ENCODE measurements at regions not wholly inside any gene's neighbourhood (a gene's known extent, or its start where the extent isn't known, plus 50 kb on each side); places are given as distances from the start of the nearest gene placed in this dataset.

- DNase-seq (ENCODE audit: low read depth in 3 of 3, low spot score in 1 of 3) = no peak
Measured at GRCh38 chr14:58812050-58812910, 174.5 kb downstream of the DACT1 start.

DNA sequence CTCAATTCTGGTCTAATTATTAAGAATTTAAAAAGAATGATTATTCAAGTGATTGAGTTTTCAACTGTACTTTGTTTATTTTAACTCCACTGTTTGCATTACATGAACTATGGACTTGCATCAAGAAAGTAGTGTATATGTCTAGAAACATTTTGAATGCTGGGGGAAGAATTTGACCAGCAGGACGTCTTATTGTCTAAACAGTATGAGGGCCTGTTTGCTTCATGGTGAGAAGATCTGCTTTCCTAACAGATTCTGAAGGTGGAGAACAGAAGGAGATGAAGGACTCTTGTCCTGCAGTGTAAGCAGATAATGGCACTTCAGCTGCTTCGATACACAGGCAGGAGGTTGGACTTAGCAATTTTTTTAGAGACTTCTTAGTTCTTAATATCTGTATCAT lies 176.0 kb downstream of the DACT1 start:
- no peak for DNase-seq (ENCODE audit: low read depth in 3 of 3, low spot score in 1 of 3)

GRCh38 chr14:58814466-58814865 lies 176.7 kb downstream of the DACT1 start:
- no peak for DNase-seq (ENCODE audit: low read depth in 3 of 3, low spot score in 1 of 3)

DNA sequence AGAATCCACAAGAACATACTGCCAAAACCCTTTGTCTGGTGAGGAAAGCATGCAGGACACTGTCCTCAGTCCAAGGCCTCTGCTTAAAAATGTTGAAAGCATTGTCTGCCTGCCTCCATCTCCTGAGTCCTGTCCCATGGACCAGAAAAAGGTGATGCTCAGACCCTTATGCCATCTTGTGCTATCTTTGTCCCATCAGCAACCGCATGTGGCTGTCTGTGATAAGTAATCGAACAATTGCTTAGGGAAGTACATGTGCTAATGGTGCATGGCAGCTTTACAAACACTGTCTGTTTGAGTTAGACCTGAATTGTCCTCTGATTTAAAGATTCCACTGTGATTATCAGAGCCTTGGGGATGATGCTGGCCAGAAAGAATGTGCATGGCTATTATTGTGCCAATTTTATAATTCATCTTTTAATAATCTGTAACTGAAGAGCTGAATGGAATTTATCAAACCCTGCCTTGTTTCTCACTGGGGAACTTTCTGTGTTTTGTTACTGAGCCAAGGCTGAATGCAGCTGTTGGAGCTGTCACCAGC lies 177.5 kb downstream of the DACT1 start:
- DNase-seq (ENCODE audit: low read depth in 3 of 3, low spot score in 1 of 3) = no peak

GRCh38 chr14:58815794-58816193 lies 178.0 kb downstream of the DACT1 start:
- no peak for DNase-seq (ENCODE audit: low read depth in 3 of 3, low spot score in 1 of 3)

DNA sequence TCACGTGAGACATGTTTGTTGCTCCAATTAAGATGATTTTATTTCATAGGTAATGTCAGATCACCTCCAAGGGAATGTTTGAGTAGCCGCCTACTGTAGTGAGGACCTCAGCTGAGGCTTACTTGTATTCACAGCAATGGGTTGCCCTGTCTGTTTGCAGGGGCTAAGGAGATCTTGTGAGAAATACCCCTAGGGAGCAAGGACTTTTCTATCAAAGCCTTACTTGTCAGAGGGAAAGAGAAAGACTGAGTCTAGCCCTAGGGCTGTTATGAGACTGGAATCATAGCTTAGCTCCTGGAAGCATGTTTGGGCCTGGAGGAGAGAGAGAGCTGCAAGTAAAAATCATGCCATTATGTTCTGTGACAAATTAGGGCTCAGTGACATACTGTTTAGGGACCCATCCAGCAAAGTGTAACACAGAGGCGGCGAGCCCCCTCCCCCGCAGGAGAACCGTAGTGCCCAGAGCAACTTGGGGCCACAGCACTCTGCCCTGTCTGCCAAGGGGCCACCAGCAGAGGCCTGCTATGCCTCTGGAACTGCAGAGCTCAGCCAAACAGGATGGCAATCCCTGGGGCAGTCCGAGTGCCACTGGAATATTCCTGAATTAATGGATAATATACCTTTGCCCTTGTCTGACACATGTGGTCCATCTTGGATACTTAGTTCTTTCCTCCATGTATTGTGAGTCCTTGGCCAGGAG lies 178.8 kb downstream of the DACT1 start:
- no peak for DNase-seq (ENCODE audit: low read depth in 3 of 3, low spot score in 1 of 3)

GRCh38 chr14:58817846-58818245 lies 180.1 kb downstream of the DACT1 start:
- DNase-seq (ENCODE audit: low read depth in 3 of 3, low spot score in 1 of 3) = no peak

GRCh38 chr14:58820032-58820431 lies 182.3 kb downstream of the DACT1 start:
- DNase-seq (ENCODE audit: low read depth in 3 of 3, low spot score in 1 of 3) = no peak

- no peak for DNase-seq (ENCODE audit: low read depth in 3 of 3, low spot score in 1 of 3)
Measured at GRCh38 chr14:58821421-58821820, 183.7 kb downstream of the DACT1 start.

- DNase-seq (ENCODE audit: low read depth in 3 of 3, low spot score in 1 of 3) = no peak
Measured at GRCh38 chr14:58822856-58823255, 185.1 kb downstream of the DACT1 start.

DNA sequence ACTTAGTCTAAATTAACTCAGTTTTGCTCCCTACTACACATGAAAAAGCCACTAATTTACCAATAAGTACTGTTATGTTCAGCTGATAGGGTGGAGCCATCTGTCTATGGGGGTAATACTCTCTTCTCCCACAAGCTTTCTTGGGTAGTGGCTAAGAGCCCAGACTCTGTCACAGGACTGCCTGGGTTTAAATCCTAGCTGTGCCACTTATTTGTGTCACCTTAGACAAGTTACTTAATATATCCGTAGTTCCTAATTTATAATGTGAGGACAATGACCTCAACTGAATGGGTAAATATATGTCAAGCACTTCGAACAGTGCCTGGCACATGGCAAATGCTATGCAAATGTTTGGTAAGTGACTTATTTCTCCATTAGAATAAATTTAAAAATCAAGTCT lies 185.6 kb downstream of the DACT1 start:
- no peak for DNase-seq (ENCODE audit: low read depth in 3 of 3, low spot score in 1 of 3)

DNA sequence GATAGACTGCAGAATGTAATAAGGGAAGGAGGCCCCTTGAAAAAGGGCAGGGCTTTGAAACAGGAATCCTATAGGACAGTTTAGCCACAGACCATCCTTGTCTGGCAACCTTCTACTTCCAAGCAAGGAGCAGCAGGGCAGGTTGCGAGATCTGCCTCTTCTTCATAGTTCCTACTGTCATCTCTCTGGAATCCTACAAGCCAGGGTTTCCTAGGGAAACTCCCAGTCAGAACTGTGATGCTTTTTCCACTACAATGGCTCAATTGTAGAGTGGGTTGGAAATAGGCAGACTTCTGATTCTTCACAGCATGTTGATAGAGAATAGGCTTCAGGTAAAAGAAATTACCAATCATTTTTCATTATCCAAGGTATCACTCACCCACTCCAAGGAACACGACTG lies 186.3 kb downstream of the DACT1 start:
- DNase-seq (ENCODE audit: low read depth in 3 of 3, low spot score in 1 of 3) = no peak

GRCh38 chr14:58824796-58825195 lies 187.0 kb downstream of the DACT1 start:
- DNase-seq (ENCODE audit: low read depth in 3 of 3, low spot score in 1 of 3) = no peak

DNA sequence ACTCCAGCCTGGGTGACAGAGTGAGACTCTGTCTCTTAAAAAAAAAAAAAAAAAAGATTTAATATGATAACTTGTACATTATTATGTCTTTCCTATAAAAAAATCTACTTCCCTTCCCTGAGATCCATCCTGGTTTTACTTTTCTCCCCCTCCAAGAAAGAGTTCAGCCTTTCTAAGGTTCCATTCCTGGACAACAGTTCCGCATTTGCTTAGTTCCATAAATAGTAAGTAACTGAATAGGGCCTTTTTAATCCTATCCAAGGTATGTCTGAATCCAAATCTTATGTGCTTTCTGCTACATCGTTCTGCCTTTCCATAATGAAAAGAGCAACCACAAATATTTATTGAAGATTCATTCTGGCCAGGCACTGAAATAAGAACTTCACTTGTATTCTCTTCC lies 187.8 kb downstream of the DACT1 start:
- DNase-seq (ENCODE audit: low read depth in 3 of 3, low spot score in 1 of 3) = no peak

DNA sequence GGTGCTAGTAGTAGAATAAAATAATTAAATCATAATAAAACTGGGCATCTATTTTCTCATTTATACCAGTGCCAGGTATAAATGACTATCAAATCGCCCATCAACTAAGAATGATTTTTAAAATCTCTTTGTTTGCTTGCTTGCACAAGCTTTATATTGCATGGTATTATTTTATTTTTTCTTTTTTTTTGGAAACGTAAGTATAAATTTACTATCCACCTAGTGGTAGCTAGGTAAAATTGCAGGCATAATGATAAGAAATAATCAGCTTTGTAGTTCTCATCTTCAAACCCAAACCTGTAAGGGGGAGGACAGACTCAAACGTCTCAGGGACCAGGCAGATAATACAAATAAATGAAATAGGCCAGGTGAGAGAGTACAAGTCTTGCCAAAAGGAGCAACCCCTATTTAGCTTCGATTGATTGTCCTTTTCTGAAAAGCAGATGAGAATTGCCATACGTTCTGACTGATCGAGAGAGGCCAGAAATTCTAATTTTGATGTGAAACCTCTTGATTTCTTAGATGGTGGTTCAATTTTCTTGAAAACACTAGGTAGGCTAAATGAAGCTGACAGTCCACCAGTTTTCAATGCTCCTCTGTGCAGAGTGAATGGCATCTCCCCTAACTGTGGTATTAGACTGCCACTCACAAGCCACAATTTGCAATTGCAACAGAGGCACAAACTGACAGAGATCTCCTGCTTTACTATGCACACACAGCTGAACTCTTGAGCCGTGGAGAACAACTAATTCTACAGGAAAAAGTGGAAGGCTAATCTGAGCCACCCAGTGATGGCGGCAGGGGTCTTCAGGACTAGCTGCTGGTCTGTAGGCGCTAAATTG lies 189.3 kb downstream of the DACT1 start:
- no peak for DNase-seq (ENCODE audit: low read depth in 3 of 3, low spot score in 1 of 3)

- DNase-seq (ENCODE audit: low read depth in 3 of 3, low spot score in 1 of 3) = no peak
Measured at GRCh38 chr14:58828298-58828697, 190.5 kb downstream of the DACT1 start.

- no peak for DNase-seq (ENCODE audit: low read depth in 3 of 3, low spot score in 1 of 3)
Measured at GRCh38 chr14:58829594-58829993, 191.8 kb downstream of the DACT1 start.

DNA sequence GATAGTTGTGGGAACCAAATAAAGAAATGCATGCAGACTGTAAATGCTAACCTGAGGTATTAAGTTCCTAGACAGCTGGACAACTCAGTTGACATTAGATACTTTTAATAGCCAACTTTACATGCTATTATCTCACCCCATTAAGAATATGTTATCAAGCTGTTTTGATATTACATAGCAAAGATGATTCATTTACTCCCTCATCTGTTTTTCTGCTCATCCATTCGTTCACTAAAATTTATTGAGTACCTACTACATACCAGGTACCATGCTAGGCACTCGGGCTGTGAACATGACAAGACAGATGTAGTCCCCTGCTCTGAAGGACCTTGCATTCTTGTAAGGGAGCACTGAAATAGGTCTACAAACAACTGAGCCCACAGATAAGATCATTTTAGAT lies 192.4 kb downstream of the DACT1 start:
- no peak for DNase-seq (ENCODE audit: low read depth in 3 of 3, low spot score in 1 of 3)

DNA sequence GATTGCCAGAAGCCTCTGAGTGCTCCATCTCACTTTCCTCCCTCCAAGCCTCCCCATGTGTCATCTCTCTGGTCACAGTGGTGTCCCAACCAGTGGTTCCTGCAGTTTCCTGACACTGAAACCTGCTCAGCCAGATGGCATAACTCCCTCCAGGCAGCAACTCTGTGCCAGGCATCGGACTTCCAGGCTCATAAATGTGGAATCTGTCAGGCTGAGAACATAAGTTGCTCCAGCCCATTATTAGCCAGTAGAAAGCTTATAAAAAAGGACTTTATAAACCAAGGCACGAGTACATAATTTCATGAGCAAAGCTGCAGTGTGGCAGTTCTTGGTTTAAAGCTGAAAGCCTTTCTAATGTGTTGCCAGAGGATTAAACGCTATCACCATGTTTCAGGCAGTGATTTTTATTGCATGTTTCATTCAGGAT lies 194.3 kb downstream of the DACT1 start:
- no peak for DNase-seq (ENCODE audit: low read depth in 3 of 3, low spot score in 1 of 3)

- DNase-seq (ENCODE audit: low read depth in 3 of 3, low spot score in 1 of 3) = no peak
Measured at GRCh38 chr14:58833634-58834378, 196.0 kb downstream of the DACT1 start.

Measured in stimulated activated CD4-positive, alpha-beta T cell treated with anti-CD3 and anti-CD28 coated beads, TNF-alpha, amount 100 ng/mL, for 1 hour (primary cell).